ENCODE measurements at regions not wholly inside any gene's neighbourhood (a gene's known extent, or its start where the extent isn't known, plus 50 kb on each side); places are given as distances from the start of the nearest gene placed in this dataset.

GRCh38 chr11:82365351-82365750 lies 368.3 kb downstream of the FAM181B start:
- no peak for DNase-seq

- DNase-seq: no peak
Observed at GRCh38 chr11:82356316-82356715, 377.3 kb downstream of the FAM181B start.

- no peak for DNase-seq
Observed at GRCh38 chr11:82355313-82355823, 378.3 kb downstream of the FAM181B start.

- DNase-seq: no peak
Observed at GRCh38 chr11:82326853-82327252, 406.8 kb downstream of the FAM181B start.

DNA sequence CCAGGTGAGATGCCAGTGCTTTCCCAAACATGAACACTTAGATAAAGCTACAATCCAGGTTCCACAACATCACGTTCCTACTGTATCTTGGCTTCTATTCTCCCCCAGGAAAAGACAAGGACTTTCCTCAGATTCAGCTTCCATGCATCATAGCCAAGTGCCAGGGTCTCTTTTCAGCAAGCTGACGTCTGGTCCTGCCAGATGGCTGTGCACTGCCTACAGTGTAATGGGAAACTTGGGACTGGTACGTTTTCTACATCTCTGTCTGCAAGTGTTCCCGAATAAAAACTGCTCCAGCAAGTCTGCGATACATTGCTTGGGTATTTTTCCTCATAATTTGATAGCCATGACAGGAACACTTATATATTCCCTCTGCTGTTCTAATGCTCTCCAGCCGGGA lies 412.5 kb downstream of the FAM181B start:
- no peak for DNase-seq

GRCh38 chr11:82315093-82315492 lies 418.6 kb downstream of the FAM181B start:
- no peak for DNase-seq

DNA sequence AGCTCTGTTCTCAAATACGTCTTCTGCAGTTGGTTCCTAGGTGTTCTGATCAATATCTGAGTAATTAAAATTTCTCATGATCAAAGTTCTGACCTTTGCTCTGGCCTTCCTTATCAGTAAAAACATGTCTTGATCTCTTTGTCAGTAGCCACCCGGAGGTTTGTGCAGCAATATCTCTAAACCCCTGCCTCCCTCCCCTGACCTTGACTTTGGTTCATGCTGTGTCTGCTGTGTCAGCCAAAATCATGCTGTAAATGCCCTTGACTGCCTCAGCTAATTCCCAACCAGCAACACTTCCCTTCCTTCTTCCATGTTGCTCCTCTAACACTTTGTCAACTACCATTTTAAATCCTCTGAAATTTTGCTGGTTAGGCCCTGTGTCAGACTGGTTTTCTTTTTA lies 424.7 kb downstream of the FAM181B start:
- no peak for DNase-seq

DNA sequence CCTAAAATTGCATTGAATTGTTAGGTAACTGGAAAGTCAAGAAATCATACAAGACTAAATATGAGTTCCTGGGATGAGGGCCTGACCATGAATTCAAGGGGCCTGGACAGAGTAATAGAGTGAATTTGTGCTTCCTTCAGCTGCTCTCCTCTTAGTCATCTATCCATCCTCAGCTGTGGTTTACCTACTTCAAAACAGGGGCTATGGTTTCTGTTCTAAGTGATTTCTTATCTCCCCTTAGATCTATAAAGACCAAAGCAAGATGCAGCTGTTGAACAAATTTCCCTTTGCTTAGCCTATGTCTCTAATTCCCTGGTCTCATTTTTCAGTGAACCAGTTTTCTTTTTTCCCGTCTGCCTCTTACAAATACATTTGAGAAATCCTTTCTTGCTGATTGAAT lies 428.5 kb downstream of the FAM181B start:
- DNase-seq: no peak

- DNase-seq: no peak
Observed at GRCh38 chr11:82303671-82304070, 430.0 kb downstream of the FAM181B start.

- no peak for DNase-seq
Observed at GRCh38 chr11:82288471-82288870, 445.2 kb downstream of the FAM181B start.

GRCh38 chr11:82270870-82271269 lies 462.8 kb downstream of the FAM181B start:
- DNase-seq: no peak

DNA sequence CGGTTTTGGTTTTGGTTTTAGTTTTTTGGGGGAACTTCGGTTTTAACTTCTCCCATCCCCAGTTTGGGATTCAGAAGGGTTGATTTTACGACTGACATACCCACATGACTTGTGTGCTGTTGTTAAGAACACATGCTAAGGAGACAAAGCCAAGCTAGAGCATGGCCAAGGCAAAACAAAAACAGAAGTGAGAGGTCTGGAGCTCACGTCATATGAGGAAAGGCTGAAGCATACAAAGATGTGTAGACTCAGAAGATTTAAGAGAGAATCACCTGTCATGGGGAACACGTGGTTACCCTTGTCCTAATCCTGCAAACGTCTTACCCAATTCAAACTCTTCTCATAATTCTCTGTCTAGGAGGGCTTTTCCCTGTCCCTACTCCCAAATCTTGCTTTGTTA lies 465.0 kb downstream of the FAM181B start:
- no peak for DNase-seq

DNA sequence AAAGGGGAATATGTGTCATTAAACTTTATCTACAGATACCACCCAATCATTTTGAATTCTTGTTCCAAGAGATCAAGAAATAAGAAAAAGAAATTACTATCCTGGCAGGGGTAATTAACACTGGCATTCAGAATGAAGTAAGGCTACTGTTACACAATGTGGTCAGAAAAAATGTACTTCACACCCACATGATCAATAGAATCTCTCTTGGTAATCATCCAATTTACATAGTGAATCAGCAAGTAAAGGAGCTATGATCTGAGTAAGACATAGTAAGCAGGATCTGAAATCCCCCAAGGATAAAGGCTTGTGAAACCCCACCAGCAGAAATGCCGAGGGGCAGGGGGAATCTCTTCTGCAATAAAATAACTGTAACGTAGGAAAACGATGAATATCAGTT lies 466.5 kb downstream of the FAM181B start:
- no peak for DNase-seq

DNA sequence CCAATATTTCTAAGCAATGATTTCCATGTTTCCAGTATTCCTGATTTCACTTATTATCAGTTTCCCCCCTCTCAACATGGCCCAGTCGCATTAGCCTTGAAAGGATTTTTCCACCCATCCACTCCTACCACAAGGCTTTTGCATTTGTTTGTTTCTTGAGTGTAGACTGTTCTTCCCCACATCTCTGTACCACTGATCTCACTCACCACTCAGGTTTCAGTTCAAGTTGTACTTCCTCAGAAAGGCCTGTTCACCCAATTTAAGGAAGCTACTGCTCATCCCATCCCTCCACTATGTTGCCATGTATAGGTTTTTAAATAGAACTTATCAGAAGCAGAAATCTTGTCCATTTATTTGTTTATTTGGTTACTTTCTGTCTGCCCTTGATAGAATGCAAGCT lies 472.3 kb downstream of the FAM181B start:
- DNase-seq: no peak

GRCh38 chr11:82250047-82250446 lies 483.6 kb downstream of the FAM181B start:
- no peak for DNase-seq

- no peak for DNase-seq
Observed at GRCh38 chr11:82246926-82247325, 486.7 kb downstream of the FAM181B start.

GRCh38 chr11:82239498-82239897 lies 494.2 kb downstream of the FAM181B start:
- DNase-seq: no peak

- no peak for DNase-seq
Observed at GRCh38 chr11:82234256-82234655, 499.4 kb downstream of the FAM181B start.

DNA sequence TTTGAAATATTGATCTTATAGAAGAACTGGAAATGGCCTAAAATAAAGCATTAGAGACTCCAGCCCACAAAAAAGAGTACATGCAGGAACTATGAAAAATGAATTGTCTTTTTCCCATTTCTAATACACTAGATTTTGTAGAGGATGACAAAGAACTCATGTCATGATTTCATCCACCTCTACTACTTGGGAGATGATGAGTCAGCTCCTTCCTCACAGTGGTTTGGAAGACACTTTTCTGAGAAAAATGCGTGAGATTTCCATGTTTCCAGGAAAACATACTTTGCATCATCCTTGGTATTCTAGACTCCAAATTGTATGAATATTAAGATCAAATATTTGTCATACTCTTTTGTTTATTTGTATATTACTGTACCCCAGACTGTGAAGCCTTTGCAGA lies 500.5 kb downstream of the FAM181B start:
- no peak for DNase-seq

DNA sequence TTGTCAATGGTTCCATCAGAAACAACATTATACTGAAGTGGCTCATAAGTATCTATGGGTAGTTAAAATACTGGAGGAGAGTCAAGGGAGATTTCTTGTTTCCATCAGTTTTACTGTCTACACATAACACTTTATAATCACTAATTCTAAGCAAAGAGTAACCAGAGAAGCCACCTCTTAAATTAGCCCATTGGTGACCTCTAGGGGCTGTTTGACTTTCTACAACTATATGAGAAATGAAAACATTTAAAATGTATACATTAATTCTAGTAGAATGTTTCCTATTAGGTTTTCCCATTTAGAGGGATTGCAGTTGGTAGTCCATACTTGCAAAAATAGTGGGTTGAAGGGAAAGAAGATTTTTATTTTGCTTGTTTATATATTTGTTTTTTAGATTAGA lies 504.3 kb downstream of the FAM181B start:
- DNase-seq: peak; percentile 5

DNA sequence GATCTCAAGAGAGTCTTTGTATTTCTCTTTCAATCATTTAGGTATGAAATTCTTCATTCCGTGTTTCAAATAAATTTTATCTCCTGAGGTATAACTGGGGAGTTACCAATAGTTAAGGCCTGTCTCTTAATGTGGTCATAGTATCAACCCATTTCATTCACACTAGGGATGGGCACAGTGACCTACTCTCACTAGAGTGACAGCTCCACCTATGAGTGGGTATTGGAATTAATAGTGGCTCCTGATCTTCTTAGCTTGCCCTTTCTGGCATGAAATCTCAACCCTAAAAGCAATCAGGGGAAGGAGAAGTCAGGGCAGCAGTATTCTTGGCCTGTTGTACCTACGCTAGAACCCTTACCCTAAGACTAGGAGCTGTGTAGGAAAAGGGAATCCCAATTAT lies 507.7 kb downstream of the FAM181B start:
- no peak for DNase-seq

GRCh38 chr11:82225502-82225901 lies 508.2 kb downstream of the FAM181B start:
- DNase-seq: no peak

DNA sequence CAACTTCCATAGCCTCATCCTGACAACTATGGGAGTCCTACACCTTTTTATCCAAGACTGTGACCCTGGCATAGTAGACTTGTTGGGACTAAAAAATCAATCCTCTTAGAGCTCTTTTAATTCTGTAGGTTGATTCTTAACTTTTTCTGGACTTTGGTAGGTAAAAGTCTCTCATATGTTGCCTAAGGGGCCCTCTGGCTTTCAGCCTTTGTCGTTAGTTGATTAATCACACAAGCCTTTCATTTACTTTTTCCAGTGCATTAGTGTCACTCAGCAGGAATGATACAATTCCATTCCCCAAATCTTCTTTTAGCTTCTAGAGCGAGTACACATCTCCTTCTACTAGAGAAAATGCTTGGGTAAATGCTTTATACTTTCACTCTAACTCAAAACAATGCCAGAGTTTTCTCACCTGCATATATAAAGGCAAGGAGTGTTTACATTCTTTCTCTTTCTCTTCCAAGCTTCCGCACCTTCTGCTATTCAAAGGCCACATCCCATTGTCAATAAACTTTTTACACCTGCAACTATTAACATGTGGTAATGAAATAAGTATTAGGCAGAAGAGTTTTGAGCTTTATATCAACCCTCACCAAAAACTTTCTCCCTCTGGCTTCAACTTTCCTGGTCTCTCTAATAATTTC lies 516.6 kb downstream of the FAM181B start:
- no peak for DNase-seq

DNA sequence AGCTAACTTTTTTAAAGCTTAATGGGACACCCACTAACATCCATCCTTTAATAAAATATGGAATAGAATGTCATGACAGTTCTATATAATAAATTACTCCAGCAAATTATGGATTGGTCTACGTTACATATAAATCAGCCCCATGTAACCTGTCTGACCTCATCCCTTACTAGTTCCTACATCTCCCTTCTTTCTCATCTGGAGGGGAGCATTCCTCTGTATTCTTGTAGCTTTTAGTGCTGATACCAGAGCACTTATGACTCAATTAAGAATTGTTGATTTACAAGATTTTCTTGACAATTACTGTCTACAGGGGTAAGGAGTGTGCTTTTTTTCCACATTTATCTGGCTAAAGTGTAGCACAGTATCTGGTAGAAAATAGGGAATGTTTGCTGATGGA lies 523.7 kb downstream of the FAM181B start:
- DNase-seq: no peak

DNA sequence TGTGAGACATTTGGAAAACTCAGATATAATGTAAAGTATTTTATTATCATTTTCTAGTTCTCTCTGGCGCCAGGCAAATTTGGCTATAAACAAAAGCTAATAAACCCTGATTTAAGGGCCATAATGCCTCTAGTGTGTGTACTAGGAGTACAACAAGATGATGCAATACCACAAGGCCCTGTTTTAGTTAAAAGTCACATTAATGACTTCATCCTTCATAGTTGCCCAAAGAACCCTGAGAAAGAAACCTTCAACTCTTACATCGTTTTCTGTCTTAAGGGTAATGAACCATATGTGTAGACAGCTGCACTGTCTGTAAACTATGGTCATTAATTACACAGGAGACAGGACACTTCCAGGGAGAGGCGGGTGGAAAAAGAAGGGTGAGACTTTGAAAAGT lies 538.4 kb downstream of the FAM181B start:
- no peak for DNase-seq
